ENCODE measurements at regions not wholly inside any gene's neighbourhood (a gene's known extent, or its start where the extent isn't known, plus 50 kb on each side); places are given as distances from the start of the nearest gene placed in this dataset.
A peak's percentile ranks its signal among the peaks of the same experiment; 100 is the strongest.
"Not testable (repeated sequence)": the region's sequence is repeated elsewhere in the genome, so short reads cannot be mapped to it uniquely, and the experiment has no call there.

GRCh38 chr2:222024932-222025880 lies 273.6 kb downstream of the PAX3 start:
- no peak for DNase-seq
- intact Hi-C loops (cut with DNase I), result no loop called here
- ATAC-seq, result peak in 1 of 2 donors; percentile 23

GRCh38 chr2:222017252-222017850 lies 281.4 kb downstream of the PAX3 start:
- DNase-seq (no peak), ATAC-seq (no peak)
- intact Hi-C loops (cut with DNase I), result no loop called here

GRCh38 chr2:222013889-222014288 lies 284.9 kb downstream of the PAX3 start:
- DNase-seq (no peak), ATAC-seq (no peak)
- intact Hi-C loops (cut with DNase I), result no loop called here

GRCh38 chr2:222000326-222000725 lies 298.5 kb downstream of the PAX3 start:
- DNase-seq, result no peak
- no peak for ATAC-seq
- intact Hi-C loops (cut with DNase I), result no loop called here

- intact Hi-C loops (cut with DNase I), result no loop called here
- no peak for ATAC-seq
These were observed 299.1 kb downstream of the PAX3 start for GRCh38 chr2:221999717-222000116.

GRCh38 chr2:221999166-221999565 lies 299.6 kb downstream of the PAX3 start:
- DNase-seq (no peak), ATAC-seq (no peak)
- intact Hi-C loops (cut with DNase I), result no loop called here

More at GRCh38 chr2:221999717-222000116, 299.1 kb downstream of the PAX3 start:
- no peak for DNase-seq

- DNase-seq (no peak), ATAC-seq (no peak)
- intact Hi-C loops (cut with DNase I), result no loop called here
These were observed 301.1 kb downstream of the PAX3 start for GRCh38 chr2:221997683-221998082.

DNA sequence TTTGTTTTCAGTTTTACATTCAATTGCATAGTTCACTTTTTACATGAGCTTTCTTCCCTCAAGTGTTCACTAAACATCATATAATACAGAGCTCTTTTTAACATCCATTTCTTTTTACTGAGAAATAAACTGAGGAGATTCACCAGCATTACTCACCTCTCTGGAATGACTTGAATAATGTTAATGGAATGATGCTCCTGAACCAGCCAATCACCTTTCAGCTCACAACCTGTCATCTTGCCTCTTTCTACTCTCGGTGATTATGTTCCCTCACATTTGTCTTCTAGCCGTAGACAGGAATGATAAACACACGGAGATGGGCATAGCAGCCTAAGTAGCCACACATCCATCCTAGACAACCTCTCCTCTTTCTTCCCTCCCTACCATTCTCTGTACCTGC lies 301.7 kb downstream of the PAX3 start:
- intact Hi-C loops (cut with DNase I), result no loop called here
- DNase-seq (no peak), ATAC-seq (peak in 1 of 2 donors; percentile 89)

DNA sequence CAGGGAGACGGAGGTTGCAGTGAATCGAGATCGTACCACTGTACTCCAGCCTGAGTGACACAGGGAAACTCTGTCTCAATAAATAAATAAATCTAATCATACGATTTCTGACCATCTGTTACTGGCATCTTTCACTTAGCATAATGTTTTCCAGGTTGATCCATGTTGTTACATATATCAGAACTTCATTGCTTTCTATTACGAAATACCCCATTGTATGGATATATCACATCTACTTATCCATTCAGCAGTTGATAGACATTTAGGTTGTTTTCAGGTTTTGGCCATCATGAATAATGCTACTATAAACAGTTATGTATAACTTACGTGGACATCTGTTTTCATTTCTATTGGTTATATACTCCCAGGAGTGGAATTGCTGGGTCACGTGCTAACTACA lies 303.9 kb downstream of the PAX3 start:
- DNase-seq (no peak), ATAC-seq (no peak)
- intact Hi-C loops (cut with DNase I), result no loop called here

GRCh38 chr2:221984376-221984775 lies 314.4 kb downstream of the PAX3 start:
- DNase-seq; intact Hi-C loops (cut with DNase I); ATAC-seq: not testable (repeated sequence)

GRCh38 chr2:221981912-221982470 lies 316.8 kb downstream of the PAX3 start:
- intact Hi-C loops (cut with DNase I), result no loop called here
- ATAC-seq, result no peak
- no peak for DNase-seq

DNA sequence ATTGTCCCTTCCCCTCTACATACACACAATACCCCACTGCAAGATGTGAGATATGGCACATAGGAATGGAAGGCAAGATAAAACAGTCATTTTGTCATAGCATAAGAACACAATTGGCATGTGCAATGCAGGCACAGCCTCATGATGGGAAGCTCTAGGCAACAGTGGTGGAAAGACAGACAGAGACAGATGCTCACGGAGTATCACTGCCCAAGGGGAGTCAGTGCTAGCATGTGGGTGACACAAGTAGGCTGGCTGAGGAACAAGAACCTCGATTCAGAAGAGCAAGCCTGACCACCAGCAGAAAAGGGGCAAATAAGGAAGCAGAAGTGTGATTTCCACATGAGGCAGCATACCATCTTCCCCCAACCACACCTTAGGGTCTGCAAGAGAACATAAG lies 323.6 kb downstream of the PAX3 start:
- DNase-seq, result no peak
- intact Hi-C loops (cut with DNase I), result no loop called here
- ATAC-seq, result no peak

DNA sequence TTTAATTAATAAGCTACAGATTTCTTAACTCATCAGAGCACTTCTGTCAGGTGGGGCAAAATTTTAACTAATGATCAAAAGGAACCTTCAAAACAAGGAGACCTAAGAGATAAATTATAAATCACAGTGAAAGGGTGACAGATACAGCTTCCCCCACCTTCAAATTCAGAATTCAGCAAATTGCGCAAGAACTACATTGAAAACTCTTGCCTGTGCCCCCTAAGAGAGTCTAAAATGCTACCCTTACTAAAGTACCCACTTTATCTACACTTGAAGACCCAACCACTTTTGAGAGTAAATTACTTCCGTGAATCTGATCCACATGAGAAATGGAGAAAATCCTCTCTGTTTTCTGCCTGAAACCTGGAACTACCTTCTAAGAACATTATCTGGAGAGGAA lies 324.9 kb downstream of the PAX3 start:
- ATAC-seq, result no peak
- intact Hi-C loops (cut with DNase I), result no loop called here
- DNase-seq, result no peak

- ATAC-seq (no peak), DNase-seq (no peak)
- intact Hi-C loops (cut with DNase I), result no loop called here
These were observed 325.3 kb downstream of the PAX3 start for GRCh38 chr2:221973502-221973901.

DNA sequence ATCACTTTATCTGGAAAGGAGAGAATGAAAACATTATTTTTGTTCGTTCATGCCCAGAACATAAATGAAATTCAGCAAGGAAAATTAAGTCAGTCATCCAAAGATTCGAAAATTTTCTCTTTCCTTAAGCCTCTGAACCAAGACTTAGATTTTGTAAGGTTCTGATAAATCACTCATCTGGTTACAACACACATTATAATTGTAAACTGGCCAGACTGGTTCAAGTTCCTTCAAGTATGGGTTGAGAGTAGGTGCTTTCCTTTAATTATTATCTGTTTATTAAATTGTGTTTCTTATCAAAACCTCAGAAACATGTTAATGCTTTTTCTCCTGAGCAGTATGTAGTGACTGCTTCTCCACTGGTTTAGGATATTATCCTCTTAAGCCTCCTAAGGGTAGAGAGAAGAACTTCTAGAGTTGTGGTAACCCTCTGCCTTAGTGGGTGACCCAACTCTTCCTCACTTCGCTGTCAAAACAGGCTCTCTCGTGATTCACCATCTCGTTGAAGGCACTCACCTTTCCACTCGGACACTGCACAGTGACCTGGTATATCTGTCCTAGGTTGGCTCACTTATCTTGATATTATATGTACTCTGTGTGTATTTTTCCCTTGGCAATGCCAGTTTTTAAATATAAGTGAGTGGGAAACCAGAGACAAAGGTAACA lies 325.9 kb downstream of the PAX3 start:
- DNase-seq, result no peak
- ATAC-seq, result no peak
- intact Hi-C loops (cut with DNase I), result no loop called here

GRCh38 chr2:221970389-221970788 lies 328.4 kb downstream of the PAX3 start:
- DNase-seq (no peak), ATAC-seq (no peak)
- intact Hi-C loops (cut with DNase I), result no loop called here

GRCh38 chr2:221969830-221970144 lies 329.0 kb downstream of the PAX3 start:
- intact Hi-C loops (cut with DNase I), result loop anchor here in 1 of 2 donors (10.0 kb wide), 1 partner anchor 385 kb away; no protein-coding TSS in a partner anchor
- no peak for ATAC-seq
- DNase-seq, result no peak

- ATAC-seq (peak; percentile 41 to 74), DNase-seq (no peak)
- intact Hi-C loops (cut with DNase I), result loop anchor here in 1 of 2 donors (10.0 kb wide), 1 partner anchor 384 kb away; no protein-coding TSS in a partner anchor
These were observed 329.5 kb downstream of the PAX3 start for GRCh38 chr2:221969087-221969829.

- DNase-seq, result no peak
- ATAC-seq, result no peak
- intact Hi-C loops (cut with DNase I), result loop anchor here in 1 of 2 donors (10.0 kb wide), 1 partner anchor 377 kb away; no protein-coding TSS in a partner anchor
These were observed 336.6 kb downstream of the PAX3 start for GRCh38 chr2:221962186-221962585.
